SU-DHL-6 (cell line): ENCODE measurements at regions not wholly inside any gene's neighbourhood (a gene's known extent, or its start where the extent isn't known, plus 50 kb on each side); places are given as distances from the start of the nearest gene placed in this dataset.
"Not testable (repeated sequence)": the region's sequence is repeated elsewhere in the genome, so short reads cannot be mapped to it uniquely, and the experiment has no call there.

ENCODE experiments used
- H2AFZ ChIP-seq: fragments of 200-600 bp; sonication (generic); 2 replicates; pipeline ENCODE4 v1.6.1; 2014; ENCODE audit warnings: low read depth, mild to moderate bottlenecking, moderate library complexity, mixed read lengths, antibody characterized with exemption, low read length; ENCODE audit not compliant: severe bottlenecking
- H3F3A ChIP-seq: fragments of 200-600 bp; shearing (Covaris generic); 2 replicates; pipeline ENCODE4 v1.6.0; 2016; ENCODE audit warnings: antibody characterized with exemption, mild to moderate bottlenecking; ENCODE audit not compliant: insufficient read depth
- H3K27ac ChIP-seq: fragments of 200-600 bp; sonication (generic); 2 replicates; pipeline ENCODE4 v1.5.1; 2016; ENCODE audit warnings: low read depth, mild to moderate bottlenecking, low read length, moderate library complexity, mixed read lengths
- H3K27me3 ChIP-seq: fragments of 200-600 bp; sonication (generic), shearing (Covaris generic); 2 replicates; pipeline ENCODE4 v1.6.0; 2014; ENCODE audit warnings: mild to moderate bottlenecking, low read length
- H3K36me3 ChIP-seq: fragments of 200-600 bp; sonication (generic); 2 replicates; pipeline ENCODE4 v1.6.1; 2014; ENCODE audit warnings: mild to moderate bottlenecking, low read length, mixed read lengths
- H3K4me2 ChIP-seq: fragments of 300-600, 200-600 bp; shearing (Covaris generic), sonication (generic); 2 replicates; pipeline ENCODE4 v1.6.0; 2014; ENCODE audit warnings: low read length, low read depth, mild to moderate bottlenecking; ENCODE audit not compliant: poor library complexity, severe bottlenecking
- H3K4me3 ChIP-seq: fragments of 200-600 bp; sonication (generic); 2 replicates; pipeline ENCODE4 v1.5.1; 2014; ENCODE audit warnings: antibody characterized with exemption, low read length, mild to moderate bottlenecking, mixed read lengths; ENCODE audit not compliant: insufficient read depth, poor library complexity, severe bottlenecking
- H3K79me2 ChIP-seq: fragments of 200-600 bp; sonication (generic); 2 replicates; pipeline ENCODE4 v1.6.1; 2014; ENCODE audit warnings: mild to moderate bottlenecking, low read length, moderate library complexity; ENCODE audit not compliant: insufficient read depth
- H3K9ac ChIP-seq: fragments of 200-600 bp; sonication (generic); 2 replicates; pipeline ENCODE4 v1.7.0; 2014; ENCODE audit warnings: mild to moderate bottlenecking, low read length
- H3K9me2 ChIP-seq: fragments of 200-600 bp; sonication (generic); replicated peaks from 2 replicates; pipeline ENCODE4 v1.6.1; 2014; ENCODE audit warnings: low read length; ENCODE audit not compliant: insufficient read depth
- H3K9me3 ChIP-seq: fragments of 200-600 bp; sonication (generic); 2 replicates; pipeline ENCODE4 v1.6.1; 2014; ENCODE audit warnings: low read length, mixed read lengths; ENCODE audit not compliant: insufficient read depth
- H4K20me1 ChIP-seq: fragments of 200-600 bp; sonication (generic); 2 replicates; pipeline ENCODE4 v1.6.1; 2014; ENCODE audit warnings: low read depth, mild to moderate bottlenecking, antibody characterized with exemption, low read length, moderate library complexity, mixed read lengths
- CTCF ChIP-seq: fragments of 200-600 bp; sonication (generic); IDR thresholded peaks from one replicate; pipeline ENCODE4 v1.5.1; 2017; ENCODE audit warnings: antibody characterized with exemption, mild to moderate bottlenecking, low read length, moderate library complexity; ENCODE audit not compliant: insufficient read depth, poor library complexity, severe bottlenecking
- EZH2phosphoT487 ChIP-seq: fragments of 200-600 bp; sonication (generic), shearing (Covaris generic); conservative IDR thresholded peaks from 2 replicates; pipeline ENCODE4 v1.6.1; 2018; ENCODE audit warnings: mild to moderate bottlenecking, antibody characterized with exemption, low read length, moderate library complexity, mixed read lengths

- no peak overlapping the region for H3K9ac ChIP-seq
- H3K4me2 ChIP-seq = no peak overlapping the region
- H3K79me2 ChIP-seq = no peaks in the 10 kb centered on the region
- no peaks in the 10 kb centered on the region for H3K27me3 ChIP-seq
- H3K4me3 ChIP-seq = no peak overlapping the region
- TF ChIP-seq CTCF (no peak), EZH2phosphoT487 (no peak)
- no peak overlapping the region for H3K27ac ChIP-seq
- H3F3A ChIP-seq = no peaks in the 10 kb centered on the region
- no peak overlapping the region for H2AFZ ChIP-seq
- H3K36me3 ChIP-seq = no peaks in the 10 kb centered on the region
- H3K9me3 ChIP-seq = no peaks in the 10 kb centered on the region
- no peaks in the 10 kb centered on the region for H3K9me2 ChIP-seq
- no peaks in the 10 kb centered on the region for H4K20me1 ChIP-seq
Measured at GRCh38 chr7:34567906-34568305, 90.1 kb upstream of the NPSR1 start.

- Histone ChIP-seq H3K4me2 (no peak overlapping the region), H3K79me2 (no peaks in the 10 kb centered on the region), H4K20me1 (no peaks in the 10 kb centered on the region), H3K27ac (no peak overlapping the region), H2AFZ (no peak overlapping the region), H3F3A (no peaks in the 10 kb centered on the region), H3K4me3 (no peak overlapping the region), H3K27me3 (no peaks in the 10 kb centered on the region), H3K9ac (no peak overlapping the region), H3K9me3 (no peaks in the 10 kb centered on the region), H3K9me2 (no peaks in the 10 kb centered on the region), H3K36me3 (no peaks in the 10 kb centered on the region)
- TF ChIP-seq EZH2phosphoT487 (no peak), CTCF (no peak)
Measured at GRCh38 chr7:34569975-34570699, 87.9 kb upstream of the NPSR1 start.

GRCh38 chr7:34575006-34575405 is 83.0 kb upstream of the NPSR1 start:
- no peaks in the 10 kb centered on the region for H4K20me1 ChIP-seq
- no peak overlapping the region for H3K4me2 ChIP-seq
- no peak overlapping the region for H3K4me3 ChIP-seq
- H3K9me2 ChIP-seq = no peaks in the 10 kb centered on the region
- no peaks in the 10 kb centered on the region for H3K27me3 ChIP-seq
- TF ChIP-seq CTCF (no peak), EZH2phosphoT487 (no peak)
- no peak overlapping the region for H2AFZ ChIP-seq
- no peak overlapping the region for H3K9ac ChIP-seq
- H3K9me3 ChIP-seq = no peaks in the 10 kb centered on the region
- no peak overlapping the region for H3K27ac ChIP-seq
- H3F3A ChIP-seq = no peaks in the 10 kb centered on the region
- H3K36me3 ChIP-seq = no peaks in the 10 kb centered on the region
- no peaks in the 10 kb centered on the region for H3K79me2 ChIP-seq

GRCh38 chr7:34577934-34578333 is 80.1 kb upstream of the NPSR1 start:
- H3K27ac ChIP-seq, H2AFZ ChIP-seq, H3K79me2 ChIP-seq, H3F3A ChIP-seq, H3K36me3 ChIP-seq, H3K9me2 ChIP-seq, H3K9ac ChIP-seq, H3K4me2 ChIP-seq, H3K4me3 ChIP-seq, H3K27me3 ChIP-seq, H3K9me3 ChIP-seq, H4K20me1 ChIP-seq: not testable (repeated sequence)

- not testable (repeated sequence) for H3F3A ChIP-seq, H3K9me2 ChIP-seq, H3K4me2 ChIP-seq, H3K27ac ChIP-seq, H2AFZ ChIP-seq, H4K20me1 ChIP-seq, H3K36me3 ChIP-seq, H3K9me3 ChIP-seq, H3K27me3 ChIP-seq, H3K79me2 ChIP-seq, H3K9ac ChIP-seq, H3K4me3 ChIP-seq
Measured at GRCh38 chr7:34581698-34582097, 76.3 kb upstream of the NPSR1 start.
